ENCODE measurements at regions not wholly inside any gene's neighbourhood (a gene's known extent, or its start where the extent isn't known, plus 50 kb on each side); places are given as distances from the start of the nearest gene placed in this dataset.

DNA sequence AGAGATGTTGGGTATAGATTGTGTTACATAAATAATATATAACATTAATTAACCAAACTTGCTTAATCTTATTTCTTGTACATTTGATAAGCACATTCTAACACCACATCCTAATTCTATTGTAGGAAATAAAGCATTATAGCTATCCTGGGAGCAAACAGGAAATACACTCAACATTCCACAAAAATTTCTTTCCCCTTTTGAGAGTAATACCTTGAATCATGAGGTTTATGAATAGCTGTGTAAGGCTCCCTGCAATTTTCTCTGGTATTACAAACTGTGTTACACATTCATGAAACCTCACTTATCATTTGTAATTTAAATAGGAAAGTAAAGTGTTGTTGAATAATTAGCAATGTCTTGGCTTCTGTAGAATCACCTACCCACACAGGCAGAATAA is 95.1 kb downstream of the TMEM47 start:
- Mint-ChIP-seq H3K36me3 (ENCODE audit: insufficient read depth, unreplicated experiment) (no peaks in the 10 kb centered on the region), H3K27me3 (ENCODE audit: unreplicated experiment) (no peaks in the 10 kb centered on the region), H3K9me3 (ENCODE audit: low read depth, unreplicated experiment) (no peaks in the 10 kb centered on the region), H3K27ac (ENCODE audit: unreplicated experiment) (no peak overlapping the region), H3K4me1 (ENCODE audit: low read depth, unreplicated experiment) (no peaks in the 10 kb centered on the region), H3K4me3 (ENCODE audit: low read depth, unreplicated experiment) (no peak overlapping the region)
- no peak for DNase-seq
- CTCF ChIA-PET = no interaction called here
- BruUV-seq (replicated peaks) = no TSS peak
- TF ChIP-seq, protein P1, sequence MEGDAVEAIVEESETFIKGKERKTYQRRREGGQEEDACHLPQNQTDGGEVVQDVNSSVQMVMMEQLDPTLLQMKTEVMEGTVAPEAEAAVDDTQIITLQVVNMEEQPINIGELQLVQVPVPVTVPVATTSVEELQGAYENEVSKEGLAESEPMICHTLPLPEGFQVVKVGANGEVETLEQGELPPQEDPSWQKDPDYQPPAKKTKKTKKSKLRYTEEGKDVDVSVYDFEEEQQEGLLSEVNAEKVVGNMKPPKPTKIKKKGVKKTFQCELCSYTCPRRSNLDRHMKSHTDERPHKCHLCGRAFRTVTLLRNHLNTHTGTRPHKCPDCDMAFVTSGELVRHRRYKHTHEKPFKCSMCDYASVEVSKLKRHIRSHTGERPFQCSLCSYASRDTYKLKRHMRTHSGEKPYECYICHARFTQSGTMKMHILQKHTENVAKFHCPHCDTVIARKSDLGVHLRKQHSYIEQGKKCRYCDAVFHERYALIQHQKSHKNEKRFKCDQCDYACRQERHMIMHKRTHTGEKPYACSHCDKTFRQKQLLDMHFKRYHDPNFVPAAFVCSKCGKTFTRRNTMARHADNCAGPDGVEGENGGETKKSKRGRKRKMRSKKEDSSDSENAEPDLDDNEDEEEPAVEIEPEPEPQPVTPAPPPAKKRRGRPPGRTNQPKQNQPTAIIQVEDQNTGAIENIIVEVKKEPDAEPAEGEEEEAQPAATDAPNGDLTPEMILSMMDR (IDR thresholded peaks at IDR 0.05; ENCODE audit: unreplicated experiment) = no peak
- intact Hi-C loops (cut with micrococcal nuclease; ENCODE audit: unreplicated experiment) = no loop called here

DNA sequence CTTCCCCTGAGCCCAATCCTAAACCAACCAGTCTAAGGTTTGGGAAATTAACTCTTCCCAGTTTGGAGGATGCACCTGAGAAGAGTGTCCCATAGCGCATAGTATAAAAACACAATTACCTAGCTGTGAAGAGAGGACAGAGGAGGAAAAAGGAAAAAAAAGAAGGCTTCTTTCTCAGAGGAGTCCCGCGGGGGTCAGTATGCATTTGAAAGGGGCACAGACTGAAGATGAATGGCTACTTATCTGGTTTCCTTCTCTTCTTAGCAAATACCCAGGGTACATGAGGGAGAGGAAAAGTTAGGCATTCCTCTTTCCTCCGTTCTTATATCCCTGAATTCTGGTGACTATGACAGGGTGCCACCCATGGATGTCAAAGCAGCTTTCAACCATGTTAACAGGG is 96.9 kb downstream of the TMEM47 start:
- no peaks in the 10 kb centered on the region for H3K4me1 Mint-ChIP-seq (ENCODE audit: low read depth, unreplicated experiment)
- DNase-seq = no peak
- H3K4me3 Mint-ChIP-seq (ENCODE audit: low read depth, unreplicated experiment) = no peak overlapping the region
- H3K36me3 Mint-ChIP-seq (ENCODE audit: insufficient read depth, unreplicated experiment) = no peaks in the 10 kb centered on the region
- no peak overlapping the region for H3K27ac Mint-ChIP-seq (ENCODE audit: unreplicated experiment)
- CTCF ChIA-PET = no interaction called here
- TF ChIP-seq, protein P1 (IDR thresholded peaks at IDR 0.05; ENCODE audit: unreplicated experiment) = no peak
- no peaks in the 10 kb centered on the region for H3K27me3 Mint-ChIP-seq (ENCODE audit: unreplicated experiment)
- no TSS peak for BruUV-seq (replicated peaks)
- H3K9me3 Mint-ChIP-seq (ENCODE audit: low read depth, unreplicated experiment) = no peaks in the 10 kb centered on the region
- intact Hi-C loops (cut with micrococcal nuclease; ENCODE audit: unreplicated experiment) = no loop called here

DNA sequence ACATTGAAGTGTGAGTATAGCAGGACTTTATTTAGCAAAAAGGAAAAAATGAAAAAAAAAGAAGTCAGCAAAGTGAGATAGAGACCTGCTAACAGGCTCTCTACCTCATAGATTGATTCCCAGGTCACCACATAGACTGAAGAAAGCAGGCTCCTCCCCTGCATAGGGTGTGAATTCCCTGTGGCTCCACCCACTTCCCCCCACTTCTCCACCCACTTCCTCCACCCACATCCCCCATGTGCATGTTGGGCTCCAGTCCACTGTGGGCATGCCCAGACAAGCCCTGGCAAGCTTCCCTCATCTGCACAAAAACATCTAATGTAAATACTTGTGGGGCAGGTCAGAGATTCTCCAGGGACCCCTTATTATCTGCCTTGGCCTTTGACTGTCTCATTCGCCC is 97.8 kb downstream of the TMEM47 start:
- DNase-seq = no peak
- TF ChIP-seq, protein P1 (IDR thresholded peaks at IDR 0.05; ENCODE audit: unreplicated experiment) = no peak
- CTCF ChIA-PET = no interaction called here
- H3K9me3 Mint-ChIP-seq (ENCODE audit: low read depth, unreplicated experiment) = no peaks in the 10 kb centered on the region
- H3K4me1 Mint-ChIP-seq (ENCODE audit: low read depth, unreplicated experiment) = no peaks in the 10 kb centered on the region
- H3K27ac Mint-ChIP-seq (ENCODE audit: unreplicated experiment) = no peak overlapping the region
- H3K4me3 Mint-ChIP-seq (ENCODE audit: low read depth, unreplicated experiment) = no peak overlapping the region
- BruUV-seq (replicated peaks) = no TSS peak
- H3K27me3 Mint-ChIP-seq (ENCODE audit: unreplicated experiment) = no peaks in the 10 kb centered on the region
- intact Hi-C loops (cut with micrococcal nuclease; ENCODE audit: unreplicated experiment) = no loop called here
- no peaks in the 10 kb centered on the region for H3K36me3 Mint-ChIP-seq (ENCODE audit: insufficient read depth, unreplicated experiment)

DNA sequence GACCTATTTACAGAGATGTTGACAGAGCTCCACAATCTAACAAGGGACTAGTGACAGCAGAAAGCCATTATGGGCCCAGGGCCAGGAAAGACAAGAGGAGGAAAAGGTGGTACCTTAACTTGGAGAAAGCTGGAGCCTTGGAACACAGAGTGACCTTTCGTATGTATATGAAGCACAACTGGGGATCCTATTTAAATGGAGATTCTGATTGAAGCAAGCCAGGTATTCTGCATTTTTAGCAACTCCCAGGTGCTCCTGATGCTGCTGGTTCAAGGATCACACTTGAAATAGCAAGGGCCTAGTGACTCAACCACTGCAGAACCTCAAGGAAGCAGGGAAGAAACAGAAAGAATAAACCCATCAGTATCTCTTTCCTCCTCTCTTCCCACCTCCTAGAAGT is 99.4 kb downstream of the TMEM47 start:
- TF ChIP-seq, protein P1 (IDR thresholded peaks at IDR 0.05; ENCODE audit: unreplicated experiment) = no peak
- Mint-ChIP-seq H3K4me3 (ENCODE audit: low read depth, unreplicated experiment) (no peak overlapping the region), H3K27ac (ENCODE audit: unreplicated experiment) (no peak overlapping the region), H3K4me1 (ENCODE audit: low read depth, unreplicated experiment) (no peaks in the 10 kb centered on the region), H3K27me3 (ENCODE audit: unreplicated experiment) (no peaks in the 10 kb centered on the region), H3K36me3 (ENCODE audit: insufficient read depth, unreplicated experiment) (no peaks in the 10 kb centered on the region), H3K9me3 (ENCODE audit: low read depth, unreplicated experiment) (no peaks in the 10 kb centered on the region)
- intact Hi-C loops (cut with micrococcal nuclease; ENCODE audit: unreplicated experiment) = no loop called here
- no TSS peak for BruUV-seq (replicated peaks)
- CTCF ChIA-PET = no interaction called here
- no peak for DNase-seq

DNA sequence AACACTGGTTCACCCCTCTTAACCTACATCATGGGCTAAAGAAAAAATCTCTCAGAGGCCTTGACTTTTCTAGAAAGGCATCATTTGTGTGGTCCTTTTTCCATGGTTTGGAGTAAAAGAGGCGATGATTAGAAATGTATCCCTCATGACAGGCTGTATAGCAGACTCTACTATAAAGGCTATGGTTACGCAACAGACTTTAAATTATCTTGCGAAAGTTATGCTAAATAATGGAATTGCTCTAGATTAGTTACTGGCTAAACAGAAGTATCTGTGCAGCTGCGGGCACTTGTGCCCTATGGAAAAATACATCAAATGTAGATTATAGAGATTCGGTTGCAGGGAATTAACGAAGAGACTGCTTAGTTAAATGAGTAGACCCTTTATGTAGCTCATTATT is 101.6 kb downstream of the TMEM47 start:
- Mint-ChIP-seq H3K4me3 (ENCODE audit: low read depth, unreplicated experiment) (no peak overlapping the region), H3K27ac (ENCODE audit: unreplicated experiment) (no peak overlapping the region), H3K9me3 (ENCODE audit: low read depth, unreplicated experiment) (no peaks in the 10 kb centered on the region), H3K27me3 (ENCODE audit: unreplicated experiment) (no peaks in the 10 kb centered on the region), H3K36me3 (ENCODE audit: insufficient read depth, unreplicated experiment) (no peaks in the 10 kb centered on the region), H3K4me1 (ENCODE audit: low read depth, unreplicated experiment) (no peaks in the 10 kb centered on the region)
- intact Hi-C loops (cut with micrococcal nuclease; ENCODE audit: unreplicated experiment) = no loop called here
- no peak for DNase-seq
- CTCF ChIA-PET = no interaction called here
- TF ChIP-seq, protein P1 (IDR thresholded peaks at IDR 0.05; ENCODE audit: unreplicated experiment) = no peak
- no TSS peak for BruUV-seq (replicated peaks)
